ENCODE measurements at regions not wholly inside any gene's neighbourhood (a gene's known extent, or its start where the extent isn't known, plus 50 kb on each side); places are given as distances from the start of the nearest gene placed in this dataset.
A peak's percentile ranks its signal among the peaks of the same experiment; 100 is the strongest.

DNA sequence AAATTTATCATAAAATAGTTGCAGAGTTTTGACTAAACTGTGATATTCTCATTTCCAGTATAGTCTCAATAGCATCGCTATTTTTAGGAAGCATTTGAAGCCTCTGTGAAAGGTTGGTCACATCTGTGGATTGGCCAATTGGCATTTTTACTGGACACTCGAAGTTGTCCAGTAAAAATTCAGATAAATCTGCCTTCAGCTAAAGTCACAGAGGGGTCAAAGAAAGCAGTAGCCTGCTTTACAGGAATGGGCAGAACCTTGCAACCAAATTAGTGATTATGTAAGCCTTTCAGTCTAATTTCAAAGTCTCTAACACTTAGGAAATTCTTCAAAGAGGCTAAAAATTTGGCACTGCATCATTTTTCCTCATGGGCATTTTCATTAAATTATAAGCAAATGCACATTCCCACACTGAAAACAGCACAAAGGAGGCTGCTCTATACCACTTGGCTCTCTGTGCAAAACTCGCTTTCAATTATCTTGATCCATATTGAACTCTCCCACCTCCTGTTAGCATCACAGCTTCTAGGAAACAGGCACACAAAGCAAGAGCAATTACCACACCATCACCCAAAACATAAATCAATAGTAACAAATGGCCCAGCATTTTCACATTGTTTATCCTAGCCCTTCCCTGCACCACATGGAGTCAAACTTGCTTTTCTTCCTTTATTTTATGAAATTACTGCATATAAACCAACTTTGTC is 318.5 kb upstream of the DUSP10 start:
- H3K4me1 ChIP-seq (ENCODE audit: control insufficient read depth, insufficient read depth, low read depth, low read length) = no peaks in the 10 kb centered on the region
- no peak overlapping the region for H3K27ac ChIP-seq (ENCODE audit: low read length, poor library complexity, severe bottlenecking)
- H2BK5ac ChIP-seq (ENCODE audit: low read depth, low read length, poor library complexity, severe bottlenecking) = no peak overlapping the region
- peaks cover 11% of the 10 kb centered on the region for H3K9me3 ChIP-seq (ENCODE audit: control insufficient read depth, low read length)
- no peak overlapping the region for H4K91ac ChIP-seq (ENCODE audit: low read length)
- peak overlapping the region; percentile 77 for H3K9ac ChIP-seq (ENCODE audit: low read length)
- H3K27me3 ChIP-seq (ENCODE audit: control insufficient read depth in 1 of 2, insufficient read depth in 1 of 2, low read length in 2 of 2) = no peaks in the 10 kb centered on the region
- 92% methylated on average over 3 of the region's 3 CpGs for whole genome bisulfite sequencing
- H3K79me1 ChIP-seq (replicated peaks; ENCODE audit: low read length, poor library complexity, severe bottlenecking) = no peaks in the 10 kb centered on the region
- no peak overlapping the region for H3K4me2 ChIP-seq (ENCODE audit: low read length, poor library complexity, severe bottlenecking)
- no peak overlapping the region for H3K14ac ChIP-seq (ENCODE audit: low read length in 2 of 2)
- H2BK12ac ChIP-seq (ENCODE audit: low read length in 2 of 2) = no peak overlapping the region
- H3K4ac ChIP-seq (ENCODE audit: low read depth in 1 of 2, low read length in 2 of 2) = no peak overlapping the region
- H3K4me3 ChIP-seq (ENCODE audit: insufficient read depth in 1 of 2, low read depth in 1 of 2, low read length in 2 of 2) = no peak overlapping the region
- H2BK15ac ChIP-seq (ENCODE audit: low read depth, poor library complexity, severe bottlenecking) = no peak overlapping the region
- DNase-seq = no peak
- H3K36me3 ChIP-seq (ENCODE audit: control insufficient read depth in 1 of 2, insufficient read depth in 2 of 2, low read depth in 1 of 2, low read length in 2 of 2) = peaks cover 0 to 31% of the 10 kb centered on the region in 2 experiments
- H2BK120ac ChIP-seq (ENCODE audit: low read depth, low read length) = no peak overlapping the region
- no peak overlapping the region for H3K23ac ChIP-seq (ENCODE audit: low read length in 2 of 2)
- no peak overlapping the region for H2AK5ac ChIP-seq (ENCODE audit: low read length, severe bottlenecking)
- H4K8ac ChIP-seq (ENCODE audit: low read length) = no peak overlapping the region
- no peak overlapping the region for H3K18ac ChIP-seq (ENCODE audit: low read depth in 1 of 2, low read length in 2 of 2)
- H2AFZ ChIP-seq (ENCODE audit: low read depth, low read length) = no peak overlapping the region

DNA sequence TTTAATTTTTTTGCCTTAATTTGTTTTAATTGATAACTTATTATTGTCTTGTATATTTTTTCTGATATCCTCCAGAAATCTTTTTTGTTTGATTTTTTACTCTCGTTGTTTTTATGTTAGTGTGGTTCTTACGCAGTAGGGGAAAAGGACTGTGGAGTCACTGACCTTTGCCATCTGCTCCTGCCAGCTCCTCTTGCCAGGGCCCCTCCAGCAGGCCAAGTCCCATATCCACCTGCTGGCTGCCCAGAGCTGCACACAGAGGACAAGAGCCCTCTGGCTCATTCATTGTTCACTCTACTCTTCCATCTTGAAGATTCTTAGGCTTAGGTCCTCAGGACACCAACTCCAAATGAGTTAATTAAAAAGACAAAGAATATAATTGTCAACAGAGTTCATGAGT is 316.4 kb upstream of the DUSP10 start:
- H2BK12ac ChIP-seq (ENCODE audit: low read length in 2 of 2) = no peak overlapping the region

GRCh38 chr1:222057162-222057561 is 315.3 kb upstream of the DUSP10 start:
- Histone ChIP-seq H3K14ac (ENCODE audit: low read length in 2 of 2) (no peak overlapping the region), H3K4ac (ENCODE audit: low read depth in 1 of 2, low read length in 2 of 2) (no peak overlapping the region), H2AFZ (ENCODE audit: low read depth, low read length) (no peak overlapping the region), H3K79me1 (replicated peaks; ENCODE audit: low read length, poor library complexity, severe bottlenecking) (no peaks in the 10 kb centered on the region), H3K4me3 (ENCODE audit: insufficient read depth in 1 of 2, low read depth in 1 of 2, low read length in 2 of 2) (no peak overlapping the region), H3K4me2 (ENCODE audit: low read length, poor library complexity, severe bottlenecking) (no peak overlapping the region), H3K27ac (ENCODE audit: low read length, poor library complexity, severe bottlenecking) (no peak overlapping the region), H2BK5ac (ENCODE audit: low read depth, low read length, poor library complexity, severe bottlenecking) (no peak overlapping the region), H3K36me3 (ENCODE audit: control insufficient read depth in 1 of 2, insufficient read depth in 2 of 2, low read depth in 1 of 2, low read length in 2 of 2) (peaks cover 0 to 46% of the 10 kb centered on the region in 2 experiments), H3K27me3 (ENCODE audit: control insufficient read depth in 1 of 2, insufficient read depth in 1 of 2, low read length in 2 of 2) (no peaks in the 10 kb centered on the region), H3K23ac (ENCODE audit: low read length in 2 of 2) (no peak overlapping the region), H2AK5ac (ENCODE audit: low read length, severe bottlenecking) (no peak overlapping the region), H3K18ac (ENCODE audit: low read depth in 1 of 2, low read length in 2 of 2) (no peak overlapping the region), H2BK15ac (ENCODE audit: low read depth, poor library complexity, severe bottlenecking) (peak overlapping the region; percentile 4), H3K9ac (ENCODE audit: low read length) (peak overlapping the region; percentile 28), H2BK12ac (ENCODE audit: low read length in 2 of 2) (no peak overlapping the region), H2BK120ac (ENCODE audit: low read depth, low read length) (no peak overlapping the region), H4K91ac (ENCODE audit: low read length) (no peak overlapping the region), H4K8ac (ENCODE audit: low read length) (no peak overlapping the region), H3K4me1 (ENCODE audit: control insufficient read depth, insufficient read depth, low read depth, low read length) (no peaks in the 10 kb centered on the region), H3K9me3 (ENCODE audit: control insufficient read depth, low read length) (no peaks in the 10 kb centered on the region)
- WGBS = 91% methylated on average over 3 of the region's 3 CpGs
- no peak for DNase-seq

More for the DNA sequence above, 316.4 kb upstream of the DUSP10 start:
- Histone ChIP-seq H2BK15ac (ENCODE audit: low read depth, poor library complexity, severe bottlenecking) (no peak overlapping the region), H3K4me1 (ENCODE audit: control insufficient read depth, insufficient read depth, low read depth, low read length) (no peaks in the 10 kb centered on the region), H2BK5ac (ENCODE audit: low read depth, low read length, poor library complexity, severe bottlenecking) (no peak overlapping the region), H4K8ac (ENCODE audit: low read length) (no peak overlapping the region), H2AK5ac (ENCODE audit: low read length, severe bottlenecking) (no peak overlapping the region), H3K4ac (ENCODE audit: low read depth in 1 of 2, low read length in 2 of 2) (no peak overlapping the region), H4K91ac (ENCODE audit: low read length) (no peak overlapping the region), H3K9me3 (ENCODE audit: control insufficient read depth, low read length) (no peaks in the 10 kb centered on the region), H3K27me3 (ENCODE audit: control insufficient read depth in 1 of 2, insufficient read depth in 1 of 2, low read length in 2 of 2) (no peaks in the 10 kb centered on the region), H3K4me2 (ENCODE audit: low read length, poor library complexity, severe bottlenecking) (no peak overlapping the region), H3K18ac (ENCODE audit: low read depth in 1 of 2, low read length in 2 of 2) (no peak overlapping the region), H2AFZ (ENCODE audit: low read depth, low read length) (no peak overlapping the region), H3K9ac (ENCODE audit: low read length) (no peak overlapping the region), H2BK120ac (ENCODE audit: low read depth, low read length) (no peak overlapping the region), H3K14ac (ENCODE audit: low read length in 2 of 2) (no peak overlapping the region), H3K79me1 (replicated peaks; ENCODE audit: low read length, poor library complexity, severe bottlenecking) (no peaks in the 10 kb centered on the region), H3K36me3 (ENCODE audit: control insufficient read depth in 1 of 2, insufficient read depth in 2 of 2, low read depth in 1 of 2, low read length in 2 of 2) (peaks cover 0 to 38% of the 10 kb centered on the region in 2 experiments), H3K27ac (ENCODE audit: low read length, poor library complexity, severe bottlenecking) (no peak overlapping the region), H3K23ac (ENCODE audit: low read length in 2 of 2) (no peak overlapping the region), H3K4me3 (ENCODE audit: insufficient read depth in 1 of 2, low read depth in 1 of 2, low read length in 2 of 2) (no peak overlapping the region)
- no peak for DNase-seq
- WGBS = 100% methylated on average over 2 of the region's 2 CpGs

DNA sequence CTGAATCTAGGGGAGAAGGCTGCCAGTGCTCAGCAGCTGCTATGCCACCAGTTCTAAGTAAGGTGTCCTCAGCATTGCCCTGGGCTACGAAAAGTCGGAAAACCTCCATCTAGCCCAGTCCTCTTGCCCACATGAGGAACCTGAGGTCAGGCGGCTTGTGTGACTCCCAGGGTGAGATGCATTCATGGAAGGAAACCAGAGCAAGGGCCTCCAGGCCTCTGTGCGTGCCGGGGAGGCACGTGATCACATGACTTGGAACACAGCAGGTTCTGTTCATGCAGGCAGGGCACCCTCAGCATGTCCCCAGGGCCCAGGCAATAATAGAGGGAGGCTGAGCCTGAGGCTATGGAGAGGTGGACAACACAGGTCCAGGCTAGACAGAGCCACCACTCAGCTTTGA is 312.5 kb upstream of the DUSP10 start:
- H2AK5ac ChIP-seq (ENCODE audit: low read length, severe bottlenecking) = no peak overlapping the region
- 97% methylated on average over 6 of the region's 6 CpGs for WGBS

More for the DNA sequence above, 312.5 kb upstream of the DUSP10 start:
- Histone ChIP-seq H3K4me1 (ENCODE audit: control insufficient read depth, insufficient read depth, low read depth, low read length) (peaks cover 5% of the 10 kb centered on the region), H4K8ac (ENCODE audit: low read length) (no peak overlapping the region), H3K18ac (ENCODE audit: low read depth in 1 of 2, low read length in 2 of 2) (peak overlapping the region in 1 of 2 experiments; percentile 43), H2BK15ac (ENCODE audit: low read depth, poor library complexity, severe bottlenecking) (no peak overlapping the region), H3K9ac (ENCODE audit: low read length) (no peak overlapping the region), H3K79me1 (replicated peaks; ENCODE audit: low read length, poor library complexity, severe bottlenecking) (no peaks in the 10 kb centered on the region), H3K27me3 (ENCODE audit: control insufficient read depth in 1 of 2, insufficient read depth in 1 of 2, low read length in 2 of 2) (no peaks in the 10 kb centered on the region), H2BK12ac (ENCODE audit: low read length in 2 of 2) (peak overlapping the region in 1 of 2 experiments; percentile 55), H2BK5ac (ENCODE audit: low read depth, low read length, poor library complexity, severe bottlenecking) (no peak overlapping the region), H3K4me2 (ENCODE audit: low read length, poor library complexity, severe bottlenecking) (no peak overlapping the region), H2BK120ac (ENCODE audit: low read depth, low read length) (no peak overlapping the region), H3K4ac (ENCODE audit: low read depth in 1 of 2, low read length in 2 of 2) (no peak overlapping the region), H3K9me3 (ENCODE audit: control insufficient read depth, low read length) (no peaks in the 10 kb centered on the region), H3K36me3 (ENCODE audit: control insufficient read depth in 1 of 2, insufficient read depth in 2 of 2, low read depth in 1 of 2, low read length in 2 of 2) (peaks cover 0 to 43% of the 10 kb centered on the region in 2 experiments), H3K27ac (ENCODE audit: low read length, poor library complexity, severe bottlenecking) (no peak overlapping the region), H3K14ac (ENCODE audit: low read length in 2 of 2) (peak overlapping the region in 1 of 2 experiments; percentile 77), H3K4me3 (ENCODE audit: insufficient read depth in 1 of 2, low read depth in 1 of 2, low read length in 2 of 2) (no peak overlapping the region), H2AFZ (ENCODE audit: low read depth, low read length) (no peak overlapping the region), H4K91ac (ENCODE audit: low read length) (no peak overlapping the region), H3K23ac (ENCODE audit: low read length in 2 of 2) (peak overlapping the region in 1 of 2 experiments; percentile 89)
- DNase-seq = no peak

Data from mesenchymal stem cell (in vitro differentiated cells and primary cell).